ENCODE measurements at regions not wholly inside any gene's neighbourhood (a gene's known extent, or its start where the extent isn't known, plus 50 kb on each side); places are given as distances from the start of the nearest gene placed in this dataset.

DNA sequence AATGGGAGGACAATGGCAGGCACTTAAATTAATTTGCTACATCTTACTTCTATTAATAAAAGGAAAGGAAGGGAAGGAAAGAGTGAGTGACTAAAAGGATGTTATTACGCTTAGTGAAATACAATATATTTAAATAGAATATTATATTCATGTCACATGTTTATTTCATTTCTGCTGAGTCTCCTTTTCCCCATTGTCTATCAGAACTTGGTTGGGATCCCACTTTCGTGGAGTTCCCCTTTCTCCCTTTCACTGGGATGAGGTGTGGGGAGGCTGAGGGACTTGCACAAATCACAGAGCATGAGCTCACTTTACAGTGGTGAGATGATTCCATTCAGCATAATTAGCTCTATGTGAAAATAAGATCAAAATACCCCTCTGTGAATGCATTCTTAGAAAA lies 730.6 kb downstream of the TSN start:
- Histone ChIP-seq H3K27ac (ENCODE audit: low read depth, low read length) (no peak overlapping the region), H2AFZ (ENCODE audit: low read depth, low read length) (no peak overlapping the region), H3K9me3 (ENCODE audit: insufficient read depth, low read depth, low read length) (no peaks in the 10 kb centered on the region), H3K79me2 (ENCODE audit: insufficient read depth, low read length) (no peaks in the 10 kb centered on the region), H3K4me2 (ENCODE audit: low read length) (no peak overlapping the region), H3K4me1 (ENCODE audit: insufficient read depth, low read length) (no peaks in the 10 kb centered on the region), H3K36me3 (ENCODE audit: insufficient read depth, low read length) (no peaks in the 10 kb centered on the region), H4K20me1 (ENCODE audit: insufficient read depth, low read length) (no peaks in the 10 kb centered on the region), H3K27me3 (ENCODE audit: insufficient read depth, low read length) (no peaks in the 10 kb centered on the region), H3K9ac (ENCODE audit: low read length) (no peak overlapping the region), H3K4me3 (ENCODE audit: insufficient read depth, low read depth, low read length) (no peak overlapping the region)
- peaks cover 12% of the 10 kb centered on the region for H3K4me1 Mint-ChIP-seq (ENCODE audit: low read depth, unreplicated experiment)
- no peak for DNase-seq (ENCODE audit: low read depth)
- FAIRE-seq, result no peak
- no peaks in the 10 kb centered on the region for H3K27me3 Mint-ChIP-seq (ENCODE audit: low read depth, unreplicated experiment)
- H3K36me3 Mint-ChIP-seq (ENCODE audit: low read depth, unreplicated experiment), result no peaks in the 10 kb centered on the region
- TF ChIP-seq, protein P1, sequence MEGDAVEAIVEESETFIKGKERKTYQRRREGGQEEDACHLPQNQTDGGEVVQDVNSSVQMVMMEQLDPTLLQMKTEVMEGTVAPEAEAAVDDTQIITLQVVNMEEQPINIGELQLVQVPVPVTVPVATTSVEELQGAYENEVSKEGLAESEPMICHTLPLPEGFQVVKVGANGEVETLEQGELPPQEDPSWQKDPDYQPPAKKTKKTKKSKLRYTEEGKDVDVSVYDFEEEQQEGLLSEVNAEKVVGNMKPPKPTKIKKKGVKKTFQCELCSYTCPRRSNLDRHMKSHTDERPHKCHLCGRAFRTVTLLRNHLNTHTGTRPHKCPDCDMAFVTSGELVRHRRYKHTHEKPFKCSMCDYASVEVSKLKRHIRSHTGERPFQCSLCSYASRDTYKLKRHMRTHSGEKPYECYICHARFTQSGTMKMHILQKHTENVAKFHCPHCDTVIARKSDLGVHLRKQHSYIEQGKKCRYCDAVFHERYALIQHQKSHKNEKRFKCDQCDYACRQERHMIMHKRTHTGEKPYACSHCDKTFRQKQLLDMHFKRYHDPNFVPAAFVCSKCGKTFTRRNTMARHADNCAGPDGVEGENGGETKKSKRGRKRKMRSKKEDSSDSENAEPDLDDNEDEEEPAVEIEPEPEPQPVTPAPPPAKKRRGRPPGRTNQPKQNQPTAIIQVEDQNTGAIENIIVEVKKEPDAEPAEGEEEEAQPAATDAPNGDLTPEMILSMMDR (IDR thresholded peaks at IDR 0.05; ENCODE audit: insufficient read depth, low read depth, low read length), result no peak
- TF ChIP-seq EZH2 (IDR thresholded peaks at IDR 0.05; ENCODE audit: insufficient read depth, low read length), result no peak
- H3K27ac Mint-ChIP-seq (ENCODE audit: unreplicated experiment), result no peak overlapping the region
- no peaks in the 10 kb centered on the region for H3K9me3 Mint-ChIP-seq (ENCODE audit: unreplicated experiment)
- H3K4me3 Mint-ChIP-seq (ENCODE audit: unreplicated experiment), result no peak overlapping the region

DNA sequence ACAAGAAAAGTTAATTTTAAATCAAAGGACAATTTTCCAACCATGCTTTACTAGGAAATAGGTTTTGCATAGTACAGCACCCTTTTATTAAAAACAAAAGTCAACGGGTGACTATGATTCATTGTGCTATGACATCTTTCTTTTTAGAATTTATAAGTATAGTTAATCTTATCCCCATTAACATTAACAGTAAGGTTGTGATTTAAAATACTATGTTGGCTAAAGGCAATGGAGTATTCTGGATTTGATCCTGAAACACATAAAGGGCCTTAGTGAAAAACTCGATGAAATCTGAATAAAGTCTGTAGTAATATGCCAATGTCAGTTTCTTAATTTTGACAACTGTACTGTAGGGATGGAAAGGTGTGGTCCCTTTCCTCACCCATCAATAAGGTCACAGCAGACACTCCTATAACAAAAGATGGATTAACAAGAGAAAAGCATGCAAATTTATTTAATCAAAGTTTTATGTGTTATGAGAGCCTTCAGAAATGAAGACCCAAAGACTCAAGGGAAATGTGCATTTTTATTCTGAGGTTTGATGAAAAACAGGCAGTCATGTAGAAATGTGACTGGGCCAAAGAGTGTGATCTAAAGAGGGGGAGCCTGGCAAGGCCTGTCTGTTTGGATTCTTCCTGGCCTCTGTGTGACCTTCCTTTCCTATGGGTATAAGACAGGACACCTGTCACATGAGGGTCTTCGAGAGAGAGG lies 731.4 kb downstream of the TSN start:
- Histone ChIP-seq H3K36me3 (ENCODE audit: insufficient read depth, low read length) (no peaks in the 10 kb centered on the region), H3K27me3 (ENCODE audit: insufficient read depth, low read length) (no peaks in the 10 kb centered on the region), H3K4me2 (ENCODE audit: low read length) (no peak overlapping the region), H3K27ac (ENCODE audit: low read depth, low read length) (no peak overlapping the region), H3K4me1 (ENCODE audit: insufficient read depth, low read length) (no peaks in the 10 kb centered on the region), H3K79me2 (ENCODE audit: insufficient read depth, low read length) (no peaks in the 10 kb centered on the region), H4K20me1 (ENCODE audit: insufficient read depth, low read length) (no peaks in the 10 kb centered on the region), H3K9ac (ENCODE audit: low read length) (no peak overlapping the region), H2AFZ (ENCODE audit: low read depth, low read length) (no peak overlapping the region), H3K9me3 (ENCODE audit: insufficient read depth, low read depth, low read length) (no peaks in the 10 kb centered on the region), H3K4me3 (ENCODE audit: insufficient read depth, low read depth, low read length) (no peak overlapping the region)
- no peaks in the 10 kb centered on the region for H3K27me3 Mint-ChIP-seq (ENCODE audit: low read depth, unreplicated experiment)
- no peak for TF ChIP-seq EZH2 (IDR thresholded peaks at IDR 0.05; ENCODE audit: insufficient read depth, low read length)
- TF ChIP-seq, protein P1 (IDR thresholded peaks at IDR 0.05; ENCODE audit: insufficient read depth, low read depth, low read length), result no peak
- peaks cover 9% of the 10 kb centered on the region for H3K4me1 Mint-ChIP-seq (ENCODE audit: low read depth, unreplicated experiment)
- no peaks in the 10 kb centered on the region for H3K36me3 Mint-ChIP-seq (ENCODE audit: low read depth, unreplicated experiment)
- H3K27ac Mint-ChIP-seq (ENCODE audit: unreplicated experiment), result no peak overlapping the region
- H3K4me3 Mint-ChIP-seq (ENCODE audit: unreplicated experiment), result no peak overlapping the region
- H3K9me3 Mint-ChIP-seq (ENCODE audit: unreplicated experiment), result no peaks in the 10 kb centered on the region
- DNase-seq (ENCODE audit: low read depth), result no peak
- no peak for FAIRE-seq

DNA sequence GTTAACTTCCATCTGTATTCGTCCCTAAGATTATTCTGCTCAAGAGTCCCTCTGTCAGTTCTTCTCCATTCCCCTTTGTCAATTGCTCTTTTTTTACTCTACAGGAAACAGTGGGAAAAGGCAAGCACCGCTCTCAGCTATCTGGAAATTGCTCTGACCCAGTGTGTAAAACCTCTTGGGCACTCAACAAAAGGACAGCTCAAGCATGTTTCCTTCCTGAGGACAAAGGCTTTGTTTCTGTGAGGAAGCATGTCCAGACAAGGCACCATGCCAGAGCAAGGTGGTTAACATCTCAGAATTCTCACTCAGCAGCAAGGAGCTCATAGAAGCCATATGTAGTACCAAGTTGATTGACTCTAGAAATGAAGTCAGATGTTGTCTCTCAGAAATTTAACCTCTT lies 735.6 kb downstream of the TSN start:
- H3K9me3 Mint-ChIP-seq (ENCODE audit: unreplicated experiment), result no peaks in the 10 kb centered on the region
- H3K27ac Mint-ChIP-seq (ENCODE audit: unreplicated experiment), result no peak overlapping the region
- H3K79me2 ChIP-seq (ENCODE audit: insufficient read depth, low read length), result no peaks in the 10 kb centered on the region
- no peak overlapping the region for H3K4me3 Mint-ChIP-seq (ENCODE audit: unreplicated experiment)
- TF ChIP-seq, protein P1 (IDR thresholded peaks at IDR 0.05; ENCODE audit: insufficient read depth, low read depth, low read length), result no peak
- no peak for TF ChIP-seq EZH2 (IDR thresholded peaks at IDR 0.05; ENCODE audit: insufficient read depth, low read length)
- DNase-seq (ENCODE audit: low read depth) (no peak), FAIRE-seq (no peak)
- H3K36me3 ChIP-seq (ENCODE audit: insufficient read depth, low read length), result no peaks in the 10 kb centered on the region
- H3K4me1 Mint-ChIP-seq (ENCODE audit: low read depth, unreplicated experiment), result peaks cover 3% of the 10 kb centered on the region
- H3K4me2 ChIP-seq (ENCODE audit: low read length), result no peak overlapping the region
- H4K20me1 ChIP-seq (ENCODE audit: insufficient read depth, low read length), result no peaks in the 10 kb centered on the region
- no peak overlapping the region for H3K9ac ChIP-seq (ENCODE audit: low read length)
- no peak overlapping the region for H2AFZ ChIP-seq (ENCODE audit: low read depth, low read length)
- H3K4me3 ChIP-seq (ENCODE audit: insufficient read depth, low read depth, low read length), result no peak overlapping the region
- H3K27me3 Mint-ChIP-seq (ENCODE audit: low read depth, unreplicated experiment), result no peaks in the 10 kb centered on the region
- H3K9me3 ChIP-seq (ENCODE audit: insufficient read depth, low read depth, low read length), result no peaks in the 10 kb centered on the region
- H3K36me3 Mint-ChIP-seq (ENCODE audit: low read depth, unreplicated experiment), result no peaks in the 10 kb centered on the region
- H3K27me3 ChIP-seq (ENCODE audit: insufficient read depth, low read length), result no peaks in the 10 kb centered on the region
- H3K27ac ChIP-seq (ENCODE audit: low read depth, low read length), result no peak overlapping the region
- H3K4me1 ChIP-seq (ENCODE audit: insufficient read depth, low read length), result no peaks in the 10 kb centered on the region
